ENCODE measurements at regions not wholly inside any gene's neighbourhood (a gene's known extent, or its start where the extent isn't known, plus 50 kb on each side); places are given as distances from the start of the nearest gene placed in this dataset.

- TF ChIP-seq CTCF (conservative IDR thresholded peaks at IDR 0.05; ENCODE audit: low read depth in 2 of 2) (no peak), REST (IDR thresholded peaks at IDR 0.05; ENCODE audit: unreplicated experiment) (no peak), EZH2phosphoT487 (IDR thresholded peaks at IDR 0.05; ENCODE audit: unreplicated experiment) (no peak), CREB1 (CRISPR knock-in tag; IDR thresholded peaks at IDR 0.05; ENCODE audit: low read depth) (no peak), STAT1 (IDR thresholded peaks at IDR 0.05; ENCODE audit: unreplicated experiment) (no peak), POLR2AphosphoS5 (IDR thresholded peaks at IDR 0.05; ENCODE audit: low read depth) (no peak), EZH2 (IDR thresholded peaks at IDR 0.05; ENCODE audit: low read depth, unreplicated experiment) (no peak), JUNB (IDR thresholded peaks at IDR 0.05; ENCODE audit: unreplicated experiment) (no peak), ZNF331 (CRISPR knock-in tag; IDR thresholded peaks at IDR 0.05; ENCODE audit: low read depth) (no peak), ZNF114 (CRISPR knock-in tag; IDR thresholded peaks at IDR 0.05) (no peak)
Measured at GRCh38 chr11:70579316-70579955, 181.1 kb downstream of the CTTN start.

Data from GM23338 (cell line).